Stromal cell of bone marrow (primary cell): ENCODE measurements at regions not wholly inside any gene's neighbourhood (a gene's known extent, or its start where the extent isn't known, plus 50 kb on each side); places are given as distances from the start of the nearest gene placed in this dataset.
"Not testable (repeated sequence)": the region's sequence is repeated elsewhere in the genome, so short reads cannot be mapped to it uniquely, and the experiment has no call there.

Experiments used
- DNase-seq: peaks from one replicate; pipeline ENCODE4 v3.0.0-alpha.2; 2012; ENCODE audit warnings: low read depth

DNA sequence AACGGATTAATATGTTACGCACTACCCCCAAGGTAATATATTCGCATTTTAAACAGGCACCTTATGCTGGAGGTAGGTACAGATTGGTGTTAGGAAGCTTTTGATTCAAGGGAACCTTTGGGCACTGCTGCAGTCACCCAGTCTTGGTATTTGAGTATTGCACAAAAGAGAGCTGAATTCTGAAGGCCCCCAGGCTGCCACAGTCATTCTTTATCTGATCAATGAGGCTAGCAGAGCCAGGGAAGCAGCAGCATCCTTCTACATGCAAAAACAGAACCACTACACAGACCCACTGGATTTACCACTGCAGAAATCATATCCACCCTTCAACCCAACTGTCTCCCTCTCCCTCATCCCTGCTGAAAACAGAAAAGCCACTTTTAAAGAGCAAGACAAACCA lies 121.2 kb upstream of the GRIN3A start:
- no peak for DNase-seq

DNA sequence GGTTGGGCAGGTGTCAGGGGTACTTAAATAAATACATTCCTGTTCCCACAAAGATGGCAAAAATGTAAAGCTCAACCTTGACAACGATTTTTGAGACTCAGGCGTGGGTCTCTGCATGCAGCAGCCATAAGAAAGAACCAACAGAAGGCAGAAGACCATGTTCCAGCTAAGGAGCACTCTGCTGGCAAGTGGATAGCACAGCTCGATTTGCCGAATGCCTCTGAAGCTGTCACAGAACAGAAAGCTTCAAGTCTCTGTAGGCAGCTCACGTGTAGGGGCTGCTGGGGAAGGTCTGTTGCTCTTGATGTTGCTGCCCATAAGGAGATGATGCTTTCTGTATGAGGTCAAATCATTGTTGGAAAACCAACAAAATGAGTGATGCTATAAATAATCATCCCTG lies 119.6 kb upstream of the GRIN3A start:
- no peak for DNase-seq

DNA sequence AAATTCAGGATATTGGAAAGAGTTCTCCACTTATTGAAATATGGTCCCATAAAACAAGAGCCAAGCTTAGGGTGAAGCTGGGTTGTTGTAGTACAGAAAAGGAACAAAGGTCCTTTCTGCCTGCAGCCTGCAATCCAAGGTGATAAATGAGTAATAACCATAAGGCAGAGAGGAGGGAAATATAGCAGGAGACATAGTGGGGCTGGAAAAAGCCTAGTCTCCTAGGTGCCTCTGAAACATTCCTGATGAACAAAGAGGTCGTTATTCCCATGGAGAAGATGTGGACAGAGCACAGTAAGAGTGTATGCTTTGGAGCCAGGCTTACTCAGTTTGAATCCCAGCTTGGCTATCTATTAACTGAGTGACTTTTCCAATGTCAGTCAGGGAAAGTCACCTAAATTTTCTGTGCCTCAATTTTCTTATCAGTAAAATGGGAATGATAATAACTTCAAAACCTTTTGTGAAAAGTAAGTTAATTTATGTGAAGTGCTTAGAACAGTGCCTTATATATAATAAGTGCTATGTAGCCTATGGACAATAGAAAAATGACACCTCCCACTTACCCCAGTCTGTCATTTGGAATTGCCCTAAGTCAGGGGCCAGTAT lies 110.8 kb upstream of the GRIN3A start:
- no peak for DNase-seq

DNA sequence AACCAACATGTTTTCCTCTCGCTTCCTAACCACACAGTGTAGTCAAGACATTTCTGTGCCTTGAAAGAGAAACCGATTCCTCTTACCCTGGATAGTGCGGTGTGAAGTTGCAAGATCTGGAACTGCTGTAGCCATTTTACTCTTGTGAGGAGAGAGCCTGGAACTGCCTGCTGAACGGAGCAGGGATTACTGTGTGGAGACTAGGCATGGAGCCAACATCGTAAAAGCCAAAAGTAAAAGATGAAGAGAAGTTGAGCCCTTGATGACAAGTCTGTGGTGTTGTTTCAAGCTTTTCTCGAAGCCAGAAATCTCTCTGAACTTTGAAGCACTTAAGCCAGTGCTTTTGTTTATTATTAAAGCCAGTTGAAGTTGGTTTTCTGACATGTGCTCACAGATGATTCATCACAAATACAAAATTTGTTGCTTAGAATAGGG lies 110.1 kb upstream of the GRIN3A start:
- peak; percentile 69 for DNase-seq

DNA sequence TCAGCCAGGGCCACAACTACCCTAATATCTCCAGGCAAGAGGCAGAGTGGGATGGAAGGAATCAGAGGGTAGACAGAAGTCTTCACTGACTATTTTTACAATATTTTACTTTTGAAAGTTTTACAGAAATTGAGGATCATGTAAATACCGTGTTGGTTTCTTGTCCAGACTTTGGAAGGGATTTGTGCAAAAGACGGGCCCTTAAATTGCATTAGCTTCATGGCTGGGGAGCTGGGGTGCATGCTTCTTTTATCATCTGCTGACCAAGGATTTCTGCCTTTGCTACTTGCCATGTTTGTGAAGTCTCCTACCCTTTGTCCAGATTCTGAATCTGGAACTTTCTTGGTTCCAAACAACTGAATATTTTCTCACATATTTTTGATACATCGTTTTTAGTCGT lies 107.7 kb upstream of the GRIN3A start:
- no peak for DNase-seq

DNA sequence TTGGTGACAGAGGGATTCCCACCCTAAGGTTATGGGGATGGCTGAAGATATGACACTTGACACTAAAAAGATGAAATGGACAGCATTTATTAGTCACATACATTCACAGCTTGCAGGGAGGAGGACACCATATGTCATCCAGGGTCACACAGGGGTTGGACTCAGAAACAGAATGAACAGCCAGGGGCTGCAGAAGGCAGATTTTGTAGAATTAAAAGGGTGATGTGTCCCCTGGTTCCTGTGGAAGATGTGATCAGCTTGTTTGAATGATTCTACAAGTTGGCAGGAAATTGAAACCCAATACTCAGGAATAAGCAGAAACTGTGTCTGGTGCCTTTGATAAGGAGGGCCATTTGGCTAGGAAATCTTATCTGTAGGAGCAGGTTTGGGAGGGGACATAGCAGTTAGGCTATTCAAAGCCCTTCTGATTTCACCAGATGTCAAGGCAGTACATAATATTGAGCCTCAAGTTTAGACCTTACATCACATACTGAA lies 102.3 kb upstream of the GRIN3A start:
- DNase-seq: no peak

DNA sequence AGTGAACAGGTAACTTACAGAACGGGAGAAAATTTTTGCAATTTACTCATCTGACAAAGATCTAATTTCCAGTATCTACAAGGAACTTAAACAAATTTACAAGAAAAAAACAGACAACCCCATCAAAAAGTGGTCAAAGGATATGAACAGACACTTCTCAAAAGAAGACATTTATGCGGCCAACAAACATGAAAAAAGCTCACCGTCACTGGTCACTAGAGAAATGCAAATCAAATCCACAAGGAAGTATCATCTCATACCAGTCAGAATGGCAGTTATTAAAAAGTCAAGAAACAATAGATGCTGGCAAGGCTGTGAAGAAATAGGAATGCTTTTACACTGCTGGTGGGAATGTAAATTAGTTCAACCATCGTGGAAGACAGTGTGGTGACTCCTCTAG lies 100.5 kb upstream of the GRIN3A start:
- not testable (repeated sequence) for DNase-seq

DNA sequence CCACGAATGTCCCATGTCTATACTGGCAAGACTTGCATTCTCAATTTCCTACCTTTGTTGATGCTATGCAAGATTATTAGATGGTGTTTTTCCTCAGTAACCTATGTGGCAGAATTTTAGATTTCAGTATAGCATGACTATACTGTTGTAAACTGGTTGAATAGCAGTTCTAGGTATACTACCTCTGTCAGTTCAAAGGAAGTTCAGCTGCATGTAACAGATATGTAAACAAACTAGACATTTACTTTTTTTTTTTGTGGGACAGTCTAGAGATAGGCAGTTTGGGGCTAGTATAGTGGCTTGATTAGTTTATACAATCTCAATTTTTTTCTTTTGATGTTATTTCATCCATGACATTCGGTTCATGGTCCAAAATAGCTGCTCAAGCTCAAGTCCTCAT lies 97.6 kb upstream of the GRIN3A start:
- no peak for DNase-seq

DNA sequence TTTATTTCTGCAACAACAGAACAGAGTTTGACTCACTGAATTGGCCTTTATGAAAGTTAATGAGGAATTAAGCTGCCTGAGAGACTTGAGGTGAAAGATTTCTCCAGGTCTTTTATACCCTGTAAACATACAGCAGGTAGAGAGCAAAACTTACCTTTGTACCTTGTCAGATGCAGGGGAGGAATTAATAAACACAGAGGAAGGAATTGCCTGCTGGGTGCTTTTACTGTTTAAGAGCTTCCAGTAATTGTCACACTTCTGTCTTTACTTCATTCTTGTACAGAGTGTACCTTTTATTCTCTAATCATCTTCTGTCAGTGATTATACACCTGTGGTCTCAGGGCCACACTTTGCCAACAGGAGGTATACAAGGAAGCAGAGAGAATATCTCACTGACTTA lies 94.0 kb upstream of the GRIN3A start:
- DNase-seq: no peak

DNA sequence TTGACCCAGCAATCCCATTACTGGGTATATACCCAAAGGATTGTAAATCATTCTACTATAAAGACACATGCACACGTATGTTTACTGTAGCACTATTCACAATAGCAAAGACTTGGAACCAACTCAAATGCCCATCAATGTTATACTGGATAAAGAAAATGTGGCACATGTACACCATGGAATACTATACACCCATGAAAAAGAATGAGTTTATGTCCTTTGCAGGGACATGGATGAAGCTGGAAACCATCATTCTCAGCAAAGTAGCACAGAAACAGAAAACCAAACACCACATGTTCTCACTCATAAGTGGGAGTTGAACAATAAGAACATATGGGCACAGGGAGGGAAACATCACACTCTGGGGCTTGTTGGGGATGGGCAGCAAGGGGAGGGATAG lies 83.0 kb upstream of the GRIN3A start:
- DNase-seq: not testable (repeated sequence)

DNA sequence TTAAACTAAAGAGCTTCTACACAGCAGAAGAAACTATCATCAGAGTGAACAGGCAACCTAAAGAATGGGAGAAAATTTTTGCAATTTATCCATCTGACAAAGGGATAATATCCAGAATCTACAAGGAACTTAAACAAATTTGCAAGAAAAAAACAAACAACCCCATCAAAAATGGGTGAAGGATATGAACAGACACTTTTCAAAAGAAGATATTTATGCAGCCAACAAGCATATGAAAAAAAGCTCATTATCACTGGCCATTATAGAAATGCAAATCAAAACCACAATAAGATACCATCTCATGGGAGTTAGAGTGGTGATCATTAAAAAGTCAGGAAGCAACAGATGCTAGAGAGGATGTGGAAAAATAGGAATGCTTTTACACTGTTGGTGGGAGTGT lies 82.5 kb upstream of the GRIN3A start:
- not testable (repeated sequence) for DNase-seq

DNA sequence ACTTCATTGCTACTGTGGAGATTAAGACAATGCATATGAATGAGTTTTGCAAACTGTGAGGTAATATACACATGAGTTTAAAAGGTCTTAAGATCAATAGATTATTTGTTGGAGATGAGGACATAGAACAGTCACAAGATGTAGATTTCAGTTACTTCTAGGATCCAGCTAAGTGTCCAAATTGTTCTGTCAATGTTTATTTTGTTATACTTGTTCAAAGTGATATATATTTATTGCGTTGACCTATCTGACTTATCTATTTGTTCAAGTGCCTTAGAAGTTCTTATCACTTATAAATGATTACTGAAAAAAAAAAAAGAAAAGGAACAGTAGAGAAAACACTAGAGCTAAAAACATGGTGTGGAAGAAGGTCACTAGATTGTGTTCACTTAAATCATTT lies 75.6 kb upstream of the GRIN3A start:
- DNase-seq: no peak

DNA sequence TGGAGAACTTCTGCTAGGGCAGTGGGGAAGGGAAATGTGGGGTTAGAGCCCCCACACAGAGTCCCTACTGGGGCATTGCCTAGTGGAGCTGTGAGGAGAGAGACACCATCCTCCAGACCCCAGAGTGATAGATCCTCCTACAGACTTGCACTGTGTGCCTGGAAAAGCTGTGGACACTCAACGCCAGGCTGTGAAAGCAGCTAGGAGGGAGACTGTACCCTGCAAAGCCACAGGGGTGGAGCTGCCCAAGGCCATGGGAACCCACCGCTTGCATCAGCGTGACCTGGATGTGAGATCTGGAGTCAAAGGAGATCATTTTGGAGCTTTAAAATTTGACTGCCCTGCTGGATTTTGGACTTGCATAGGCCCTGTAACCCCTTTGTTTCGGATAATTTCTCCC lies 69.4 kb upstream of the GRIN3A start:
- not testable (repeated sequence) for DNase-seq

DNA sequence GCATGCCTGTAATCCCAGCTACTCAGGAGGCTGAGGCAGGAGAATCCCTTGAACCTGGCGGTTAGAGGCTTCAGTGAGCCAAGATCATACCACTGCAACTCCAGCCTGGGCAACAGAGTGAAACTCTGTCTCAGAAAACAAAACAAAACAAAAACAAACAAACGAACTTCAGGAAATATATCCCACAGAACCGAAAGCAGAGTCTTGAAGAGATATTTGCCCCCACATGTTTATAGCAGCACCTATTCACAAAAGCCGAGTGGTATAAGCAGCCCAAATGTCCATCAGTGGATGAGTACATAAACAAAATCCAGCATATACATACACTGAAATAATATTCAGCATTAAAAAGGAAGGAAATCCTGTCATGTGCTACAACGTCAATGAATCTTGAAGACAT lies 57.6 kb upstream of the GRIN3A start:
- DNase-seq: no peak

DNA sequence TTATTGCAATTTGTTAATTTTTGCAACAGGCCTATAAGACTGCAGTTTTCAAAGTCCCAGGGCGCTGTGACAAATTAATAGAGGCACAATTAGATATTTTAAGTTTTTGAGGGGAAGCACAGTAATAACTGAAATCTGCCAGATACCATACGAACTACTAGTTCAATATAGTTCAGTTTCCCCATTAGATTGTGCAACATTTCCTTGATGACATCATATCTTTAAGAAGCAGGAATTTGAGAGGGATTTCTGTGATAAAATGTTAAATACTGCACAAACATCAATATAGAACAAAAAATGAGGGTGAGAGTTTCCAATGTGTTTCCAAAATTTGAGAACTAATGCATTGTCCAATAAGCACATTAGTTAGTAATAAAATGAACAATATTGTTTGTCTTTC lies 56.7 kb upstream of the GRIN3A start:
- no peak for DNase-seq

DNA sequence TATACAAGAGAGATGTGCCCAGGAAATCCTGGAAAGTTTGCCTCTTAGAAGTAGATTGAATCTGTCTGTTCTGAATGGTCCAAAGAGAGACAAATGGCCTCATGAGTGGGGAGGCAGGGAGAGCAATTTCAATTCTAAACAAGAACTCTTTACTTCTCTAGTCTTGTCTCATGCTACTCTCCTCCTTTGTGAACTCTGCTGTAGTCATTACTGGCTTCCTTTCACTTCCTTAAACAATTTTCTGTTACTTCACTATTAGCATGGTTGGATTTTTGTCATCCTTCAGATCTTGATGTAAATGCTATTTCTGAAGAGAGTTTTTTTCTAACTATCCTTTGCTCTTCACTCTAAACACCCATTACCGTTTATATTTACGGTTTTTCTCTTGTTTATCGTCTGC lies 54.0 kb upstream of the GRIN3A start:
- DNase-seq: no peak

DNA sequence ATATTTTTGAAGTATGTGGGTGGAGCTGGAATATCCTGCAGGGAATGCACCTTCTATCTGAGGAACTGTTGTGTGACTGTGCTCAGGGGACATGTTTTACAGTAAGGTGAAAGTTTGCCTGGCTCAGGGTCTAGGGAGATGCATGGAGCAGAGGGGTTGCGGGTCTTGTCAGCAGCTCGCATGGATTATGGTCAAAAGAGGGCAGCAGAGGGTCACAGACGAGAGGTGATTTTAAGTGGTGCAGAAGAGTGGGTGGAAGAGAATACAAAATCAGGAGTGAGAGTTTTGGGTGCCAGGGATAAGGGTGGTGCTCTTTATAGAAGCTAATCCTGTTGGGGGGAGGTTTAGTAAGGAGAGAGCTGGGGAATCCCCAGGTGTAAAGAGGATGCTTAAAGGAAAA lies 53.5 kb upstream of the GRIN3A start:
- peak; percentile 3 for DNase-seq

DNA sequence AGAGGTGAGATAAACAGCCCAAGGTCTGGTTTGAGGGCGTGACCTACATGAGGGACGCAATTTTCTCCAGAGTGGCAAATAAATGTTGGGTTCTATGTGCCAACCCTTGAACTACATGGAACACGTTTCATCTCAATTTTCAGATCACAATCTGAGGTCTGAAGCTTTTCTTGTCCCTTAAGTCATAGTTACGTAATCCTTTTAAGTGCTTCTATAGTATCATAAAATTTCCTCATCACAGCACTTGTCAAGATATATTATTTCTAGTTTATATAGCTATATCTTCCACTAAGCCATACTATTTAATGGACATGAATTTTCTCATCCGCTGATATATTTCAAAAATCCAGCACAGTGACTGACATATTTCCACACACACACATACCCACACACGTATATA lies 53.1 kb upstream of the GRIN3A start:
- no peak for DNase-seq
